SK-N-MC (cell line): ENCODE measurements at regions not wholly inside any gene's neighbourhood (a gene's known extent, or its start where the extent isn't known, plus 50 kb on each side); places are given as distances from the start of the nearest gene placed in this dataset.
A peak's percentile ranks its signal among the peaks of the same experiment; 100 is the strongest.

ENCODE experiments used
- DNase-seq: peaks from one replicate; pipeline ENCODE4 v3.0.0-alpha.2; 2011; ENCODE audit warnings: low read depth, low spot score
- H3K27ac ChIP-seq: fragments of 200-600 bp; sonication (generic); 2 replicates; pipeline ENCODE4 v1.5.1; 2016; ENCODE audit warnings: mixed run types
- H3K36me3 ChIP-seq: fragments of 200-600 bp; sonication (generic); 2 replicates; pipeline ENCODE4 v1.6.1; 2017; ENCODE audit warnings: antibody characterized with exemption, low read length, mixed read lengths; ENCODE audit not compliant: insufficient read depth
- H3K4me3 ChIP-seq: fragments of 200-600 bp; sonication (generic); 2 replicates; pipeline ENCODE4 v1.5.1; 2016
- H3K9ac ChIP-seq: fragments of 200-600 bp; sonication (generic); 2 replicates; pipeline ENCODE4 v1.8.0; 2017; ENCODE audit warnings: mixed run types, mixed read lengths; ENCODE audit not compliant: insufficient read length
- H3K9me3 ChIP-seq: fragments of 200-600 bp; sonication (generic); 2 replicates; pipeline ENCODE4 v1.6.1; 2017; ENCODE audit warnings: low read depth, mild to moderate bottlenecking, antibody characterized with exemption, low read length, moderate library complexity, mixed read lengths
- EZH2 ChIP-seq: fragments of 200-600 bp; sonication (generic); IDR thresholded peaks from one replicate; pipeline ENCODE4 v1.6.1; 2017; ENCODE audit warnings: antibody characterized with exemption
- FOXP2 ChIP-seq: optimal IDR thresholded peaks from 2 replicates; pipeline ENCODE3; 2011; ENCODE audit warnings: mild to moderate bottlenecking, moderate library complexity; ENCODE audit not compliant: insufficient read depth; ENCODE audit errors: extremely low read length, control extremely low read depth
- POLR2AphosphoS5 ChIP-seq: IDR thresholded peaks from 2 replicates; pipeline ENCODE4 v1.6.1; 2012; ENCODE audit warnings: mild to moderate bottlenecking, low read depth, low read length, borderline replicate concordance

- no peak for DNase-seq
- Histone ChIP-seq H3K9ac (no peak overlapping the region), H3K4me3 (no peak overlapping the region), H3K36me3 (no peaks in the 10 kb centered on the region), H3K27ac (no peak overlapping the region), H3K9me3 (no peaks in the 10 kb centered on the region)
- no peak for TF ChIP-seq FOXP2
- no peak for TF ChIP-seq POLR2AphosphoS5
- TF ChIP-seq EZH2: no peak
These were observed 111.5 kb downstream of the ASB9 start for GRCh38 chrX:15158350-15158735.

GRCh38 chrX:15157624-15158023 is 112.3 kb downstream of the ASB9 start:
- Histone ChIP-seq H3K9ac (no peak overlapping the region), H3K36me3 (no peaks in the 10 kb centered on the region), H3K27ac (no peak overlapping the region), H3K9me3 (no peaks in the 10 kb centered on the region), H3K4me3 (no peak overlapping the region)
- DNase-seq: no peak
- no peak for TF ChIP-seq POLR2AphosphoS5
- TF ChIP-seq FOXP2: no peak
- no peak for TF ChIP-seq EZH2

- TF ChIP-seq POLR2AphosphoS5 (no peak), EZH2 (no peak), FOXP2 (no peak)
- Histone ChIP-seq H3K4me3 (no peak overlapping the region), H3K9ac (no peak overlapping the region)
These were observed 118.4 kb downstream of the ASB9 start for GRCh38 chrX:15151267-15152186.

GRCh38 chrX:15150586-15150985 is 119.3 kb downstream of the ASB9 start:
- Histone ChIP-seq H3K27ac (no peak overlapping the region), H3K9me3 (no peaks in the 10 kb centered on the region), H3K36me3 (no peaks in the 10 kb centered on the region), H3K4me3 (no peak overlapping the region), H3K9ac (no peak overlapping the region)
- no peak for DNase-seq
- TF ChIP-seq FOXP2 (no peak), EZH2 (no peak), POLR2AphosphoS5 (no peak)

More at GRCh38 chrX:15151267-15152186, 118.4 kb downstream of the ASB9 start:
- H3K36me3 ChIP-seq: no peaks in the 10 kb centered on the region
- no peak overlapping the region for H3K27ac ChIP-seq
- no peaks in the 10 kb centered on the region for H3K9me3 ChIP-seq
- no peak for DNase-seq

- no peak overlapping the region for H3K27ac ChIP-seq
- H3K4me3 ChIP-seq: no peak overlapping the region
- no peaks in the 10 kb centered on the region for H3K9me3 ChIP-seq
- TF ChIP-seq EZH2: no peak
- TF ChIP-seq POLR2AphosphoS5: no peak
- TF ChIP-seq FOXP2: no peak
- DNase-seq: no peak
- H3K36me3 ChIP-seq: no peaks in the 10 kb centered on the region
- no peak overlapping the region for H3K9ac ChIP-seq
These were observed 123.4 kb downstream of the ASB9 start for GRCh38 chrX:15146515-15146914.

GRCh38 chrX:15143825-15144121 is 126.1 kb downstream of the ASB9 start:
- H3K4me3 ChIP-seq: no peak overlapping the region
- no peaks in the 10 kb centered on the region for H3K9me3 ChIP-seq
- DNase-seq: no peak
- no peak overlapping the region for H3K9ac ChIP-seq
- TF ChIP-seq POLR2AphosphoS5 (no peak), FOXP2 (no peak), EZH2 (no peak)
- H3K27ac ChIP-seq: no peak overlapping the region
- no peaks in the 10 kb centered on the region for H3K36me3 ChIP-seq

GRCh38 chrX:15143050-15143824 is 126.6 kb downstream of the ASB9 start:
- TF ChIP-seq FOXP2 (no peak), POLR2AphosphoS5 (no peak), EZH2 (no peak)
- no peaks in the 10 kb centered on the region for H3K9me3 ChIP-seq
- H3K9ac ChIP-seq: no peak overlapping the region
- no peak overlapping the region for H3K4me3 ChIP-seq
- H3K27ac ChIP-seq: no peak overlapping the region
- peak; percentile 1 for DNase-seq
- H3K36me3 ChIP-seq: no peaks in the 10 kb centered on the region

GRCh38 chrX:15142084-15142715 is 127.7 kb downstream of the ASB9 start:
- H3K4me3 ChIP-seq: no peak overlapping the region
- H3K27ac ChIP-seq: no peak overlapping the region
- H3K36me3 ChIP-seq: no peaks in the 10 kb centered on the region
- no peak for DNase-seq
- no peak overlapping the region for H3K9ac ChIP-seq
- TF ChIP-seq POLR2AphosphoS5 (no peak), EZH2 (no peak), FOXP2 (no peak)
- H3K9me3 ChIP-seq: no peaks in the 10 kb centered on the region
